ENCODE measurements at regions not wholly inside any gene's neighbourhood (a gene's known extent, or its start where the extent isn't known, plus 50 kb on each side); places are given as distances from the start of the nearest gene placed in this dataset.

GRCh38 chr9:126117631-126118030 lies 209.0 kb upstream of the MVB12B start:
- Mint-ChIP-seq H3K4me1 (no peaks in the 10 kb centered on the region), H3K27ac (no peak overlapping the region), H3K4me3 (no peak overlapping the region), H3K27me3 (peaks cover 24% of the 10 kb centered on the region), H3K36me3 (no peaks in the 10 kb centered on the region), H3K9me3 (peaks cover 0 to 5% (median 1%) of the 10 kb centered on the region in 3 donors)

DNA sequence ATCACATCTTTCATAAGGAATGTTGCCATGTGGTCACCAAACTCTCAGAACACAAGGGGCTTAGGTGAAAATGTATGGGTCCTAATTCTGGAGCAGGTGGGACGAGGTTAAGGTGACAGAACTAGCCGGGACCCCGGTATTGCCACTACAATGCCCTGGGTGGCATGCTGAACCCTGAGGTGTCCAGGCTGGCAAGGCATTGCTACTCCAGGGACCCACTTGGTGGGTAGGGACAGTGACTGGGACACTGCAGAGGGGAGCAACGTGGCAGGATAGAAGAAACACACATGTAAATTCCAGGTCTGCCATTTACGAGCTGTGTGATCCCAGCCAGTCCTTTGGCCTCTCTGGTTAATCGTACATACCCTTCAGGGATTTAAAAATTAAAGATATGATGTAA lies 206.9 kb upstream of the MVB12B start:
- H3K4me3 Mint-ChIP-seq = no peak overlapping the region
- H3K9me3 Mint-ChIP-seq = peaks cover 3 to 5% (median 4%) of the 10 kb centered on the region in 3 donors
- peaks cover 19% of the 10 kb centered on the region for H3K27me3 Mint-ChIP-seq
- H3K4me1 Mint-ChIP-seq = no peaks in the 10 kb centered on the region
- no peak overlapping the region for H3K27ac Mint-ChIP-seq
- H3K36me3 Mint-ChIP-seq = peaks cover 2% of the 10 kb centered on the region

- Mint-ChIP-seq H3K4me3 (no peak overlapping the region), H3K27me3 (peaks cover 25% of the 10 kb centered on the region), H3K36me3 (peaks cover 4% of the 10 kb centered on the region), H3K27ac (peak overlapping the region in 1 of 3 donors; percentile 94), H3K4me1 (peaks cover 0 to 1% (median 0%) of the 10 kb centered on the region in 3 donors), H3K9me3 (peaks cover 5 to 6% (median 5%) of the 10 kb centered on the region in 3 donors)
Measured at GRCh38 chr9:126122901-126123616, 203.6 kb upstream of the MVB12B start.

DNA sequence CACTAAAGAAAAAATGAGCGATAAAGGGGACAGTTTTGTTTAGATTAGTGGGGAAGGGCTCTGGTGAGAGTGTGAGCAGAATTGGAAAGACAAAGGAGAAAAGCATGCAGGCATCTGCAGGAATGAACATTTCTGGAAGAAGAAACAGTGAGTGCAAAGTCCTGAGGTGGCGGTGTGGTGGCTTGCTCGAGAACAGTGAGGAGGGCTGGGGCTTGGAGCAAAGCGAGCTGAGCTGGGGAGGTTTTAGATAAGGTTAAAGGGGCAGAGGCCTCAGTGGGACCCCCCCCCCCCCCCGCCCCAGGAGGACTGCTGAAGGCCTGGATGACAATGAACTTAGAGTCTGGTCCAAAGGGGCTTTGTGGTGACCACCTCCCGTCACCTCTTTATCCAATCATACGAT lies 202.7 kb upstream of the MVB12B start:
- peaks cover 28% of the 10 kb centered on the region for H3K27me3 Mint-ChIP-seq
- H3K4me3 Mint-ChIP-seq = no peak overlapping the region
- H3K9me3 Mint-ChIP-seq = peaks cover 5 to 9% (median 7%) of the 10 kb centered on the region in 3 donors
- H3K4me1 Mint-ChIP-seq = peaks cover 0 to 1% (median 0%) of the 10 kb centered on the region in 3 donors
- H3K36me3 Mint-ChIP-seq = peaks cover 4% of the 10 kb centered on the region
- no peak overlapping the region for H3K27ac Mint-ChIP-seq

DNA sequence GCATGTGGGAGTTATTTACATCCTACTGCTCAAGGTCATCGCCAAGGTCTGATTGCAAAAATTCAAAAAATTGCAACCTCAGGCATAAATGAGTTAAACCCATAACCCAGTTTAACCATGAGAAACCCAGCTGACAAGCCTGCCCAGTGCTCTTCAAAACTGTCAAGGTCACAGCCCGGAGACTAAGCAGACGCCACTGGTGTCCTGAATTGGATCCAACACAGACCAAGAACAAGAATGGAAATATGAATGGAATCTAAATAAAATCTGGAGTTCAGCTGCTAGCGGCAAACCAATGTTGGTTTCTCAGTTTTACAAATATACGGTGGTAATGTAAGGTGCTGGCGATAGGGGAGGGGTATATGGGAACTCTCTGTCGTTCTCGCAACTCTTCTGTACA lies 201.5 kb upstream of the MVB12B start:
- Mint-ChIP-seq H3K9me3 (peaks cover 5 to 9% (median 7%) of the 10 kb centered on the region in 3 donors), H3K27ac (no peak overlapping the region), H3K4me1 (peaks cover 0 to 1% (median 0%) of the 10 kb centered on the region in 3 donors), H3K27me3 (peaks cover 30% of the 10 kb centered on the region), H3K4me3 (no peak overlapping the region), H3K36me3 (peaks cover 4% of the 10 kb centered on the region)

- H3K27me3 Mint-ChIP-seq = peaks cover 34% of the 10 kb centered on the region
- peaks cover 0 to 1% (median 0%) of the 10 kb centered on the region in 3 donors for H3K4me1 Mint-ChIP-seq
- H3K36me3 Mint-ChIP-seq = peaks cover 4% of the 10 kb centered on the region
- peaks cover 5 to 9% (median 7%) of the 10 kb centered on the region in 3 donors for H3K9me3 Mint-ChIP-seq
- H3K27ac Mint-ChIP-seq = no peak overlapping the region
- H3K4me3 Mint-ChIP-seq = no peak overlapping the region
Measured at GRCh38 chr9:126125577-126125976, 201.1 kb upstream of the MVB12B start.

DNA sequence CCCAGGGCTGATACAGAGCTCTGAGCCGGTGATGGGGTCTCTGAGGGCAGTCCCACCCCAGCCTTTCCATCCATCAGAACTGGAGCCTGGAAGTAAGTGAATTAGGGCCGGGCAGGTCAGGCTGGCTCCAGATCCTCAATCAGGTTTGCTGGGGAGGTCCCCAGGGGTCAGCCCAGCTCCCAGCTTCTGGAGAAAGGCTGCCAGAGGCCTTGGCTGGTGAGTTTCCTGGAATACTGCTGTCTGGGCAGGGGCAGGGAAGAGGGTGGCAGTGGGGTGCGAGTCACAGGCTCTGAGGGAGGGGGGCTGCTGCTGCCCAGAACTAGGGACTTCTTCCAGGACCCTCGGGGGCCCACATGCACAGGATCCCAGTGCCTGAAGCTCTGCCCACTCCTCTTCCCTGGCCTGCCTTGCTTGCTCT lies 200.6 kb upstream of the MVB12B start:
- Mint-ChIP-seq H3K4me3 (no peak overlapping the region), H3K27me3 (peaks cover 36% of the 10 kb centered on the region), H3K36me3 (peaks cover 4% of the 10 kb centered on the region), H3K27ac (no peak overlapping the region), H3K4me1 (peaks cover 0 to 1% (median 0%) of the 10 kb centered on the region in 3 donors), H3K9me3 (peaks cover 5 to 9% (median 7%) of the 10 kb centered on the region in 3 donors)

GRCh38 chr9:126126807-126127206 lies 199.8 kb upstream of the MVB12B start:
- Mint-ChIP-seq H3K27ac (peak overlapping the region in 1 of 3 donors; percentile 48), H3K9me3 (peaks cover 5 to 9% (median 7%) of the 10 kb centered on the region in 3 donors), H3K36me3 (peaks cover 4% of the 10 kb centered on the region), H3K27me3 (peaks cover 36% of the 10 kb centered on the region), H3K4me1 (peaks cover 0 to 1% (median 0%) of the 10 kb centered on the region in 3 donors), H3K4me3 (no peak overlapping the region)

DNA sequence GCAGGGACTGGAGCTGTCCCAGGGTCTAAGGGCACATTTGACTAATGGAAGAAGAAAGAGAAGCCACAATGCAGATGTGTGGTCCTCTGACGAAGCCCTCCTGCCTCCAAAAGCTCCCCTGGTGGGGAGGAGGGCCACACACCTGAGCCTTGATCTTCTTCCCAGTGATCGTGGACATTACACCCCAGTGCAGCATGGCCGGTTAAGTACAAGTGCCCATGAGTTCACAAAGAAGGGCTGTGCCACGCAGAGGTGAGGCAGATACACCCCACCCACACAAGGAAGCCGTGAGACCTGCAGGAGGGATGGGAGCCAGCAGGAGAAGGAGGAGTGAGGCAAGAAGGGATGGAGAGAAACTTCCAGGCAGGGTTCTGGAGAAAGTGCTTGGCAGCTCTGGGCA lies 199.0 kb upstream of the MVB12B start:
- H3K9me3 Mint-ChIP-seq = peaks cover 5 to 9% (median 8%) of the 10 kb centered on the region in 3 donors
- peak overlapping the region in 1 of 3 donors; percentile 41 for H3K27ac Mint-ChIP-seq
- peaks cover 29% of the 10 kb centered on the region for H3K27me3 Mint-ChIP-seq
- no peak overlapping the region for H3K4me3 Mint-ChIP-seq
- H3K4me1 Mint-ChIP-seq = peaks cover 0 to 1% (median 0%) of the 10 kb centered on the region in 3 donors
- H3K36me3 Mint-ChIP-seq = peaks cover 4% of the 10 kb centered on the region

DNA sequence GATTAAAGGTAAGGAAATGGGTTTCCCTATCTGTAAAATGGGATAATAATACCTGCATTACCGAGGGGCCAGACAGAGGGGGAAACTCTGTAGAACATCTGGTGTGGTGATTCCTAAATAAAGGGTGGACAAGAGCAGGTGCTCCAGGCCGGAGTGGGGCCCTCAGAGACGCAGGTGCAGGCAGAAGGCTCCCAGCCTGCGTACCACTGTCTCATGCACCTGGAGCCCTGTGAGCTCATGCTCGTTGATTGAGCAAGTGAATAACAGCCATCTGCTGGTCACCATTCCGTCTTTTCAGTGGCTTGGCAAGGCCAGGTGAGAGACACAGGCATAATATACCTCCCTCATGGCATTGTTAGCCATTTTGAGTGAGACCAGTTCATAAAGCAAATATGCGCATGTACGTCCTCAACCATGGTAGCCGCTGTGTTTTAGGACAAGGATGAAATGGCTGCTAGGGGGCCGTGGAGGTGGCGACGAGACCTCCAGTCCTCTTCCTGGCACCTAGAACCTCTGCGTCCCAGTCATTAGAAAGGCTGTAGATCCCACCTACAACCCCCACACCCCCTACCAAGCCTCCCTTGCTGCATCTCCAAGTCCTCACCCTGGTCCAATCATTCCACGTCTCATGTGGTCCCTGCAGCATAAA lies 198.0 kb upstream of the MVB12B start:
- peak overlapping the region in 1 of 3 donors; percentile 63 for H3K27ac Mint-ChIP-seq
- peaks cover 4% of the 10 kb centered on the region for H3K36me3 Mint-ChIP-seq
- H3K4me1 Mint-ChIP-seq = peaks cover 0 to 1% (median 0%) of the 10 kb centered on the region in 3 donors
- H3K27me3 Mint-ChIP-seq = peaks cover 28% of the 10 kb centered on the region
- H3K9me3 Mint-ChIP-seq = peaks cover 8 to 13% (median 11%) of the 10 kb centered on the region in 3 donors
- no peak overlapping the region for H3K4me3 Mint-ChIP-seq

DNA sequence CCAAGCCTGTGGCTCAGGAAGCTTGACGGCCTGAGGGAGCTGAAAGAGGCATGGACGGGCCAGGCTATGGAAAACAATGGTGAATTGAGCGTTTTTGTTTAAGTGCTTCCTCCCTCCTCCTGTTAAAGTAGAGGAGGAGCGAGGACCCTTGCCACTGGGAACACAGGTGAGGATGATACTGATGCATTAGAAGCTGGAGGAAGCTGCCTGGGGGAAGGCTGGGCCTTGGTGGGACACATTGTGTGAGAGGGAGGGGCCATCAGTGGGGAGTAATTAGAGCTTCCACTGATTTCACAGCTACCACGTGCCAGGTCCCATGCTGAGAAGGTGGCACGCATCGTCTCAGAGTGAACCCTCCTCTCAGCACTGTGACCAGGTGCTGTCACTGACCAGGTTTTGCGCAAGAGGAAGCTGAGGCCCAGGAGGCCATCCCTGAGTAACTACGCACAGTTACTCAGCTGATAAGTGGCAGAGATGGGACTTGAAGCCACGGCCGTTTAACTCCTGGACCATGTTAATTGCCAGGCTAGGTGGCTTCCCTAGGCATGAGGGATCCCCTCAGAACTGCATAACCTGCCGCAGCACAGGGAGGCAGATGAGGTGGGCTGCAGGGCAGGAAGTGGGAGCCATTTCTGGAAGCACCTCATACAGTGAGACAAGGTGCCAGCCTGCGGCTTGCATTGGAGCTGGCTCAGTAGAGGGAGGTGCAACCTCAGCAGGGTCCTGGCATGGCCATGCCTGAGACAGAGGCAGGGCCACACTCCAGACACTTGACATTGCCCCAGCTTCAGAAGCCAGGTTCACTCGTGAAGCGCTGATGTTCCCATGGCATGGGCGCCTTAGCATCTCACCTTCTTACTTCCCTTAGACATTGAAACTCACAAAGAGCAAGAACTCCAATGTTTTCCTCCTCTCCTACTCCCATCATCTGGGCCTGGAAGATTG lies 195.3 kb upstream of the MVB12B start:
- H3K4me3 Mint-ChIP-seq = no peak overlapping the region

DNA sequence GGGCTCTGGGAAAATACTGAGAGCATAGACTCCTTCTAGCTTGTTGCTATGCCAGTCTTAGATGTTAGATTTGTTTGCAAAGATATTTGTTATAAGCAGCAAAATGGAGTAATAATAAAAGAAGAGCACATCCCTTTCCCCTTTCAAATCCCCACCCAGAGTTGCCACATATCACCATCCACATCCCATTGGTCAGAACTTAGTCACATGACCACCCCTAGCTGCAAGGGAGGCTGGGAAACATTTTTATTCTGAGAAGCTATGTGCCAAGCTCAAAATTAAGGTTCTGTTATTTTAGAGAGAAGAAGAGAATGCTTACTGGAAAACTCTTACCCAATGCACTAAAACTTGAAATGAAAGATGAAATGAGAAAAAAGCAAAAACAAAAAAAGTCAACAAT lies 193.9 kb upstream of the MVB12B start:
- H3K27me3 Mint-ChIP-seq = peaks cover 15% of the 10 kb centered on the region
- H3K4me1 Mint-ChIP-seq = no peaks in the 10 kb centered on the region
- no peak overlapping the region for H3K27ac Mint-ChIP-seq
- H3K9me3 Mint-ChIP-seq = peaks cover 7 to 25% (median 14%) of the 10 kb centered on the region in 3 donors
- H3K4me3 Mint-ChIP-seq = no peak overlapping the region
- H3K36me3 Mint-ChIP-seq = no peaks in the 10 kb centered on the region

More for the DNA sequence above, 195.3 kb upstream of the MVB12B start:
- H3K36me3 Mint-ChIP-seq = peaks cover 2% of the 10 kb centered on the region
- peaks cover 7 to 21% (median 12%) of the 10 kb centered on the region in 3 donors for H3K9me3 Mint-ChIP-seq
- H3K4me1 Mint-ChIP-seq = no peaks in the 10 kb centered on the region
- H3K27me3 Mint-ChIP-seq = peaks cover 18% of the 10 kb centered on the region
- no peak overlapping the region for H3K27ac Mint-ChIP-seq

DNA sequence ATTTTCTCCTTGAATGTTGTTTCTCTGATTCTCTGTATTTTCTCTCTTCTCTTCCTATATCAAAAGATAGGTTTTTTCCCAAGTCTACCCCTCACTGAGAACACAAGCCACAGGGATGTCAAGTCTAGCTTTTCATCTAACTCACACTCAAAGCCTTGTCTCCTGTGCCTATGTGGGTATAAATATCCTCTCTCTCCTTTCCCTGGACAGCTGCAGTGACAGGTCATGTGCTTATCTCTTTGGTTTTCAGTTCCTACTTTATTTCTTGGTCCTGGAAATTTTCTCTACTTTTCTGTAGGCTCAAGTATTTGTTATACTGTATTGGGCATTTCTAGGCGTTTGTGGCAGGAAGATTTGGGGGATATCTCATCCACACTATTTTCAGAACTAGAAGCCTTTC lies 182.4 kb upstream of the MVB12B start:
- Mint-ChIP-seq H3K4me3 (no peak overlapping the region), H3K4me1 (peaks cover 0 to 6% (median 6%) of the 10 kb centered on the region in 3 donors), H3K27ac (no peak overlapping the region), H3K36me3 (no peaks in the 10 kb centered on the region), H3K9me3 (peaks cover 0 to 14% (median 9%) of the 10 kb centered on the region in 3 donors), H3K27me3 (peaks cover 26% of the 10 kb centered on the region)

- no peak overlapping the region for H3K4me3 Mint-ChIP-seq
- H3K9me3 Mint-ChIP-seq = peaks cover 0 to 9% (median 8%) of the 10 kb centered on the region in 3 donors
- H3K27ac Mint-ChIP-seq = peak overlapping the region in 1 of 3 donors; percentile 50
- H3K27me3 Mint-ChIP-seq = peaks cover 26% of the 10 kb centered on the region
- H3K36me3 Mint-ChIP-seq = no peaks in the 10 kb centered on the region
- H3K4me1 Mint-ChIP-seq = peaks cover 0 to 6% (median 6%) of the 10 kb centered on the region in 3 donors
Measured at GRCh38 chr9:126144603-126145456, 181.8 kb upstream of the MVB12B start.
